HPDE6-E6E7 (cell line): ENCODE measurements at regions not wholly inside any gene's neighbourhood (a gene's known extent, or its start where the extent isn't known, plus 50 kb on each side); places are given as distances from the start of the nearest gene placed in this dataset.
"Not testable (repeated sequence)": the region's sequence is repeated elsewhere in the genome, so short reads cannot be mapped to it uniquely, and the experiment has no call there.

ENCODE experiments used
- DNase-seq: peaks from one replicate; pipeline ENCODE4 v3.0.0; 2011; ENCODE audit warnings: missing footprints; ENCODE audit errors: extremely low spot score

- DNase-seq, result not testable (repeated sequence)
Measured at GRCh38 chr16:29355339-29356059, 51.0 kb downstream of the NPIPB11 start.

GRCh38 chr16:29354449-29354848, 52.1 kb downstream of the NPIPB11 start:
- not testable (repeated sequence) for DNase-seq

- DNase-seq, result not testable (repeated sequence)
Measured at GRCh38 chr16:29352617-29352999, 53.9 kb downstream of the NPIPB11 start.

DNA sequence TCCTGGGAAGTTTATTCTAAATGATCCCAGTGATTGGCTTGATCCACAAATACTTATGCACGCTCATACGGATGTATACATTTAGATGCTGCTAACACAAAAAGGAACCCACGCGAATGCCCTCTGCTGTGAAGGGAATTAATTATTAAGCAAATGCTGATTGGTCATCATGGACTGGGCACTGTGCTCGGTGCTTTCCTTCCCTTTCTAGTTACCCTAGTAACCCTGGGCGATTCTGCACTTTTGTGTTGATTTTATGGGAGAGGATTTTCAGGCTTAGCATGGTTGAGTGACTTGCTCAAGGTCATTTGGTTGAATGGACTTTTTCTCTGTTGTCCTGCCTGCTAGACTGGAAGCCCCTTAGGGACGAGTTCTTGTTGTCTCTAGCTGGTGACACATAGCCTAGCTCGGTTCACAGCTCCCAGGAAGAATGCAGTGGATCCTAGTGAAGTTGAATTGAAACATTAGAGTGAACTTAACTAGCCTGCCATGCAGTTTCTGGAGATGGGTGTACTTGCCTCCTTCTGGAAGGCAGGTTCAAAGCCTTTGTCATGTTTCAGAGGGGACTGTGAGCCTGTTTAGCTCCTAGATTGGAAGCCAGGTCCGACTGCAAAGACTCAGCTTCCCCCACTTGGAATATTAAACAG, 54.4 kb downstream of the NPIPB11 start:
- DNase-seq, result not testable (repeated sequence)

GRCh38 chr16:29351271-29351969, 55.1 kb downstream of the NPIPB11 start:
- not testable (repeated sequence) for DNase-seq

DNA sequence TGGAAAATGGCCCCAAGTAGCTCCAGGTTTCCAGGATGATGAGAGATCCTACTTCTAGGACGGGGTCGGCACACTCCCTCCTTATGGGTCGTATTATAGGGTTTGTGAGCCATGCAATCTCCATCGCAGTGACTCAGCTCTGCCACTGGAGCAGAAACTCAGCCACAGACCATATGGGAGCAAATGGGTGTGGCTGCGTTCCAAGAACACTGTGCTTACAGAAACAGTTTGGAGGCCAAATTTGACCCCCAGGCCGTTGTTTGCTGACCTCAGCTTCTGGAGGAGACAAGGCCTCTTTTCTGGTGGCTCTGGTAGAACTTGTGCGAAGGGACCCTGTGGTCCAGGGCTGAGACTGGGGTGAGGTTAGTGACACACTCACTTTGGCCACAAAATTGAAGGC, 56.5 kb downstream of the NPIPB11 start:
- not testable (repeated sequence) for DNase-seq

DNA sequence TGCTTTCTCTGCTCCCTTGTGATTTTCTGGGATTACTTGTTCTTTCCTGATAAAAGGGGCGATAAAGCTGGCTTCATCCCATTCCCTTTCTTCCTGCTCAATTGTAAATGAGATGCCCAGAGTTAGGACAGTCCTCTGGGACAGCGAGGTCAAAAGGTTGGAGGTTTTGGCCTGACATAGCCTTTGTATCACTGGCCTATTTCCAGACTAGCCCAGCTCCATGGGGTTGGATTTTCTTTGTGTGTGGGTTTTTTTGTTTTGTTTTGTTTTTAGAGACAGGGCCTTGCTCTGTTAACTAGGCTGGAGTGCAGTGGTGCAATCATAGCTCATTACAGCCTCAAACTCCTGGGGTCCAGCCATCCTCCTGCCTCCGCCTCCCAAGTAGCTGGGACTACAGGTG, 57.8 kb downstream of the NPIPB11 start:
- not testable (repeated sequence) for DNase-seq

GRCh38 chr16:29348123-29348690, 58.3 kb downstream of the NPIPB11 start:
- not testable (repeated sequence) for DNase-seq

DNA sequence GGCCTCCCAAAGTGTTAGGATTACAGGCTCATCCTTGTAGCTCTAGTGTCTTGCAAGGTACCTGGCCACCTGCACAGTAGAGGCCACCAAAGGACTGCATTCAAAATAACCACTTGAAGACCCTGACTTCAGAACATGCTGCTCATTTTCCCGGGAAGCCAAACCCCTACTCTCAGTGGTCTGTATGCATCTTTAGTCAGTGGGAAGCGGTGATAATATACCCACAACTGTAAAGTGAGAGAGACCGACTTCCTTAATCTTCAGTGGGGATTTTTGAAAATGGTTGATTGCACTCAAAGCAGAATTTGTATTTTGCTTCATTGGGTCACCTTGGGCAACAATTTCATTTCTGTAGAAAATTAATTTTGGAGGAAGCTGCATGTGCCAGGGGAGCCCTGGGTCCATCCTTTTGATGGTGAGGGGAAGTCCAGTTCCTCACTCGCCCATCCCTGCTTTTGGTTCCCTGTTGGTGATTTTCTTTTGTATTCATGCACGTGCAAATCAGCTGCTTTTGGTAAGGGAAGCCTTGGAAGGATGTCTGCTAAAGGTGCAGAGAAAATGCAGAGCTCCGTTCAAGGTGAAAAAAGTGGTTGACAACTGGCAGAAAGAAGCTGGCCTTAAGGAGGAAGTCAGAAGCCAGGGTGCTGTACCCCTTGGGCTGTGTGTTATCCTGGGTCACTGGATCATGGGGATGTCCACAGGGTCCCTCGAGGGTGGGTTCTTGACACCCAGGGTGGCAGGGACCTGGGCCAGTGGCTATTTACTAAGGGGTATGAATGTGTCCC, 59.5 kb downstream of the NPIPB11 start:
- not testable (repeated sequence) for DNase-seq

GRCh38 chr16:29346203-29346602, 60.3 kb downstream of the NPIPB11 start:
- DNase-seq, result not testable (repeated sequence)

GRCh38 chr16:29342937-29343336, 63.6 kb downstream of the NPIPB11 start:
- not testable (repeated sequence) for DNase-seq

DNA sequence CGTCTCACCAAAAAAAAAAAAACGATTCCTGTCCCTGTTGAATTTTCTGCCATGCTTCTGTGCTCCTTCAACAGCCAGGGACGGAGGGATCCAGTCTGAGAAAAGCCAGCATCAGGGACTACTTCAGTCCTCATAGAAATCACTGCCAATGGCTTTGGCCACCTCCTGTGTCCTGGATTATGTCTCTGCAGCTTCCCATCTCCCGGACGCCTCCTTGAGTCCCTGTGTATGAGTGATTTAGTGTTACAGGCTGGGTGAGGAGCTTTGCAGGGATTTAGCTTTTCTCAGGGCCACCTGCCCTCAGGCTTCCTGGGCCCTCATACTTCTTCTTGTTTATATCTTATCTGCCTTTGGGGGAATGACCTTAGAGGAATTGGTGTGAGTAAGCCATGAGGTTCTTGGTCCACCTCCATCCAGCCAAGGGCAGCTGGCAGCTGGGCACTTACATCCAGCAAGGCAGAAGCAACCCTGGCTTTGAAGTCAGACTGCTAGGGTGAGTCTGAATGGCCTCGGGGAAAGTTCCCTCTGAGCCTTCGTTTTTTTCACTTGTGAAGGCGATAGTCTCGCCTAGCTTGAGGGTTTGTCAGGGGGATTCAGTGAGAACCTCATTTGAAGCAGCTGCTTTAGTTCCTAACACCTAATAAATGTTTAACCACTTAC, 65.6 kb downstream of the NPIPB11 start:
- DNase-seq, result not testable (repeated sequence)

GRCh38 chr16:29340235-29340634, 66.3 kb downstream of the NPIPB11 start:
- not testable (repeated sequence) for DNase-seq

GRCh38 chr16:29338821-29339700, 67.5 kb downstream of the NPIPB11 start:
- DNase-seq, result not testable (repeated sequence)

DNA sequence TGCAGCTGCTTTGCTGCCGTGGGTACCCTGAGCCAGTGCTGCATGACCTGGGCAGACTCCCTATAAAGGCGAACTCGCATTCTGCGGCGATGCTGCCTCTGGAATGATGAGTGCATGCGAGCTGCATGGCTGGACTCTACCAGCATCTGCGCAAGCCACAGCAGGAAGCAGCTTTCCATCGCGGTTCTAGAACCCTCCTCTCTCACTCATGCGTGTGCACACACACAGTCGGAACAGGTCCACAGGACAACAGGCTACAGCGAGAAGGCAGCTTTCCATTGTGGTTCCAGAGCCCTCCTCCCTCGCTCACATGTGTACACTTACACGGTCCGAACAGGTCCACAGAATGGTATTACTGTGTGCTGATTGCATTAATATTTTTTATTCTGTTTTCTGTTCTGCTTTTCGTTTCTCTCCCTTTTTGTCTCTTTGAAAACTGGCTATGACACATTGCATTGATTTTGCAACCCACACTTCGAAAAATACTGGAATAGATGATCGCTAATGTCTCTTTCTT, 69.1 kb downstream of the NPIPB11 start:
- not testable (repeated sequence) for DNase-seq

GRCh38 chr16:29335549-29335846, 71.0 kb downstream of the NPIPB11 start:
- not testable (repeated sequence) for DNase-seq

- not testable (repeated sequence) for DNase-seq
Measured at GRCh38 chr16:29334776-29335548, 71.5 kb downstream of the NPIPB11 start.

DNA sequence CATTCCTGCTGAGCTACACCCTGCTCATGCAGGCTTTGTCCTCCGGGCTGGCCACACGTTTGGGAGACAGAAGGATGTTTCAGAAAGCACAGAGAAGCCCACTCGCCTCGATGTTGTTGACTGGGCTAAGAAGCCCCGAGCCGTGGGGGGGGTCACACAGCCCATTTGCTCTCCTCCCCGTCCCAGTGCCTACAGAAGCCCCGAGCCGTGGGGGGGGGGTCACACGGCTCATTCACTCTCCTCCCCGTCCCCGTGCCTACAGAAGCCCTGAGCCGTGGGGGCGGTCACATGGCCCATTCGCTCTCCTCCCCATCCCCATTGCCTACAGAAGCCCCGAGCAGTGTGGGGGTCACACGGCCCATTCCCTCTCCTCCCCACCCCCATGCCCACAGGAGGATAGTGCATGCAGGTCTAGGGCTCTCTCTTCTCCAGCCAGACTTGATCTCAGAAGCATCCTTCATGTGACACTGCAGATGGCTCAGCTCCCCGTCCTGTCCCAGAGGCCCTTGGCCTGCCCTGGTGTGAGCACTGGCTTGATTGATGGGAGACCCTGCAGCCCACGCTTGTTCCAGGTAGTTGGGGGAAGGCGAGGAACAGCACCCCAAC, 72.9 kb downstream of the NPIPB11 start:
- not testable (repeated sequence) for DNase-seq

- DNase-seq, result not testable (repeated sequence)
Measured at GRCh38 chr16:29330623-29331022, 75.9 kb downstream of the NPIPB11 start.
